WI38 (cell line): ENCODE measurements at regions not wholly inside any gene's neighbourhood (a gene's known extent, or its start where the extent isn't known, plus 50 kb on each side); places are given as distances from the start of the nearest gene placed in this dataset.
"Not testable (repeated sequence)": the region's sequence is repeated elsewhere in the genome, so short reads cannot be mapped to it uniquely, and the experiment has no call there.

Source experiments
- H3K4me3 ChIP-seq: 2 replicates; pipeline ENCODE4 v1.5.1; 2011; ENCODE audit warnings: low read depth, mild to moderate bottlenecking, control low read depth, low read length
- CTCF ChIP-seq: IDR thresholded peaks from 2 replicates; pipeline ENCODE4 v1.5.1; 2012; ENCODE audit warnings: low read depth, mild to moderate bottlenecking, control low read depth, low read length

- H3K4me3 ChIP-seq, result no peak overlapping the region
- TF ChIP-seq CTCF, result no peak
These were observed 176.5 kb upstream of the CCZ1B start for GRCh38 chr7:7002418-7003062.

- no peak for TF ChIP-seq CTCF
- no peak overlapping the region for H3K4me3 ChIP-seq
These were observed 177.0 kb upstream of the C1GALT1 start for GRCh38 chr7:7005303-7005702.

GRCh38 chr7:7005949-7006348, 176.4 kb upstream of the C1GALT1 start:
- H3K4me3 ChIP-seq, result not testable (repeated sequence)

GRCh38 chr7:7011241-7011640, 171.1 kb upstream of the C1GALT1 start:
- not testable (repeated sequence) for H3K4me3 ChIP-seq

GRCh38 chr7:7011751-7012150, 170.6 kb upstream of the C1GALT1 start:
- not testable (repeated sequence) for H3K4me3 ChIP-seq

GRCh38 chr7:7014827-7015595, 167.3 kb upstream of the C1GALT1 start:
- no peak for TF ChIP-seq CTCF

GRCh38 chr7:7017707-7018280, 164.6 kb upstream of the C1GALT1 start:
- no peak for TF ChIP-seq CTCF

More at GRCh38 chr7:7014827-7015595, 167.3 kb upstream of the C1GALT1 start:
- H3K4me3 ChIP-seq, result no peak overlapping the region

GRCh38 chr7:7018290-7018689, 164.1 kb upstream of the C1GALT1 start:
- H3K4me3 ChIP-seq, result no peak overlapping the region
- TF ChIP-seq CTCF, result no peak

More at GRCh38 chr7:7017707-7018280, 164.6 kb upstream of the C1GALT1 start:
- H3K4me3 ChIP-seq, result no peak overlapping the region
